Activated B cell treated with CpG ODN at 0.5 μM for 24 hours (primary cell): ENCODE measurements at regions not wholly inside any gene's neighbourhood (a gene's known extent, or its start where the extent isn't known, plus 50 kb on each side); places are given as distances from the start of the nearest gene placed in this dataset.
A peak's percentile ranks its signal among the peaks of the same experiment; 100 is the strongest.

ENCODE experiments used
- ATAC-seq: fragments of 200-7000 bp; cut with Tn5 transposase; one replicate; pipeline ENCODE4 v1.10.0; 2021; ENCODE audit warnings: low read depth, mild to moderate bottlenecking, moderate library complexity
- CTCF ChIA-PET: fragments of 350-600 bp; sonication (Branson Sonifier 250); formaldehyde crosslinking; loops from one replicate; lab custom pipeline; 2021; ENCODE audit warnings: antibody characterized with exemption; lab: Charles Lee
- POLR2A ChIA-PET: fragments of 350-600 bp; sonication (Branson Sonifier 250); formaldehyde crosslinking; loops from one replicate; lab custom pipeline; 2021; ENCODE audit warnings: antibody characterized with exemption; lab: Charles Lee
- DNase-seq: peaks from one replicate; pipeline ENCODE4 v3.0.0; 2022
- H3K27ac Mint-ChIP-seq: one replicate; pipeline ENCODE4 v1.8.0; 2020; ENCODE audit warnings: mixed read lengths
- H3K27me3 Mint-ChIP-seq: one replicate; pipeline ENCODE4 v1.8.0; 2021; ENCODE audit warnings: mixed read lengths
- H3K36me3 Mint-ChIP-seq: one replicate; pipeline ENCODE4 v1.8.0; 2021; ENCODE audit warnings: low read depth, mixed read lengths
- H3K4me1 Mint-ChIP-seq: one replicate; pipeline ENCODE4 v1.8.0; 2021; ENCODE audit warnings: mixed read lengths
- H3K4me3 Mint-ChIP-seq: one replicate; pipeline ENCODE4 v1.8.0; 2020; ENCODE audit warnings: mild to moderate bottlenecking, mixed read lengths
- H3K9me3 Mint-ChIP-seq: one replicate; pipeline ENCODE4 v1.8.0; 2020; ENCODE audit warnings: mixed read lengths
- intact Hi-C: fragments of 100-400 bp; cut with micrococcal nuclease; formaldehyde crosslinking; loops from one replicate; pipeline ENCODE4 v1.15.1; 2024
- TF ChIP-seq, protein P1 (sequence below): fragments of 200-600 bp; IDR thresholded peaks from one replicate; pipeline ENCODE4 v1.8.0; 2022; ENCODE audit warnings: antibody characterized with exemption, mild to moderate bottlenecking

GRCh38 chr5:114969482-114969881 is 200.2 kb downstream of the TRIM36 start:
- POLR2A ChIA-PET = no interaction called here
- Mint-ChIP-seq H3K27me3 (peaks cover 2% of the 10 kb centered on the region), H3K36me3 (no peaks in the 10 kb centered on the region), H3K4me3 (no peak overlapping the region), H3K4me1 (peaks cover 4% of the 10 kb centered on the region), H3K27ac (no peak overlapping the region), H3K9me3 (peaks cover 18% of the 10 kb centered on the region)
- TF ChIP-seq, protein P1, sequence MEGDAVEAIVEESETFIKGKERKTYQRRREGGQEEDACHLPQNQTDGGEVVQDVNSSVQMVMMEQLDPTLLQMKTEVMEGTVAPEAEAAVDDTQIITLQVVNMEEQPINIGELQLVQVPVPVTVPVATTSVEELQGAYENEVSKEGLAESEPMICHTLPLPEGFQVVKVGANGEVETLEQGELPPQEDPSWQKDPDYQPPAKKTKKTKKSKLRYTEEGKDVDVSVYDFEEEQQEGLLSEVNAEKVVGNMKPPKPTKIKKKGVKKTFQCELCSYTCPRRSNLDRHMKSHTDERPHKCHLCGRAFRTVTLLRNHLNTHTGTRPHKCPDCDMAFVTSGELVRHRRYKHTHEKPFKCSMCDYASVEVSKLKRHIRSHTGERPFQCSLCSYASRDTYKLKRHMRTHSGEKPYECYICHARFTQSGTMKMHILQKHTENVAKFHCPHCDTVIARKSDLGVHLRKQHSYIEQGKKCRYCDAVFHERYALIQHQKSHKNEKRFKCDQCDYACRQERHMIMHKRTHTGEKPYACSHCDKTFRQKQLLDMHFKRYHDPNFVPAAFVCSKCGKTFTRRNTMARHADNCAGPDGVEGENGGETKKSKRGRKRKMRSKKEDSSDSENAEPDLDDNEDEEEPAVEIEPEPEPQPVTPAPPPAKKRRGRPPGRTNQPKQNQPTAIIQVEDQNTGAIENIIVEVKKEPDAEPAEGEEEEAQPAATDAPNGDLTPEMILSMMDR = no peak
- ATAC-seq = no peak
- CTCF ChIA-PET = no interaction called here
- intact Hi-C loops = no loop called here
- no peak for DNase-seq

DNA sequence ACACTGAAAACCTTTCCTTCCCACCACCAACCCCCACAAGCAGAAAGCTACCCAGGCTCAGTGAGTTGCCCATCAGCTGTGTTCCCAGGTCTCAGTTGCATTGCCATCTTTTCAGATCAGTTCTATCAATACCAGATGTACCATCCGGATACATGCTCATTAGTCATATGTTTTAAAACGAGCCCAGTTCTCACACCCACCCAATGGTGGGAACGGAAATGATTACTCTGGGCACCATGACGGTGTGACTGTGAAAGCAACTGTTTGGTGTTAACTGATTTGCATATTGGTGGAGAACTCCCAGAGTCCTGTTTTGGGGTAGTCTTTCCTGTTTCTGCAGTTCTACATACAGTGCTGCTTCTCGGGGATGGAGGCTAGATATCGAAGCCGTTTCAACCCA is 212.3 kb downstream of the TRIM36 start:
- peak overlapping the region; percentile 5 for H3K27ac Mint-ChIP-seq
- ChIA-PET POLR2A (no interaction called here), CTCF (no interaction called here)
- DNase-seq = no peak
- ATAC-seq = peak; percentile 61
- H3K36me3 Mint-ChIP-seq = no peaks in the 10 kb centered on the region
- TF ChIP-seq, protein P1 = no peak
- no peak overlapping the region for H3K4me3 Mint-ChIP-seq
- peaks cover 7% of the 10 kb centered on the region for H3K9me3 Mint-ChIP-seq
- H3K4me1 Mint-ChIP-seq = peaks cover 36% of the 10 kb centered on the region
- H3K27me3 Mint-ChIP-seq = no peaks in the 10 kb centered on the region
- intact Hi-C loops = no loop called here

- no peak overlapping the region for H3K4me3 Mint-ChIP-seq
Measured at GRCh38 chr5:114953565-114953964, 216.1 kb downstream of the TRIM36 start.

GRCh38 chr5:114952876-114953275 is 216.8 kb downstream of the TRIM36 start:
- Mint-ChIP-seq H3K9me3 (peaks cover 7% of the 10 kb centered on the region), H3K4me1 (peaks cover 39% of the 10 kb centered on the region), H3K36me3 (no peaks in the 10 kb centered on the region), H3K27me3 (no peaks in the 10 kb centered on the region), H3K4me3 (no peak overlapping the region), H3K27ac (no peak overlapping the region)
- intact Hi-C loops = loop anchor here (5.0 kb wide), 1 partner anchor 1009 kb away; the partner anchor contains the start of gene LVRN
- POLR2A ChIA-PET = no interaction called here
- DNase-seq (no peak), ATAC-seq (no peak)
- CTCF ChIA-PET = no interaction called here
- TF ChIP-seq, protein P1 = no peak

More at GRCh38 chr5:114953565-114953964, 216.1 kb downstream of the TRIM36 start:
- TF ChIP-seq, protein P1 = no peak
- Mint-ChIP-seq H3K27me3 (no peaks in the 10 kb centered on the region), H3K27ac (peak overlapping the region; percentile 25), H3K4me1 (peaks cover 39% of the 10 kb centered on the region), H3K9me3 (peaks cover 7% of the 10 kb centered on the region), H3K36me3 (no peaks in the 10 kb centered on the region)
- no peak for DNase-seq
- peak; percentile 55 for ATAC-seq
- ChIA-PET POLR2A (no interaction called here), CTCF (no interaction called here)
- intact Hi-C loops = loop anchor here (5.0 kb wide), 1 partner anchor 1009 kb away; the partner anchor contains the start of gene LVRN

- intact Hi-C loops = loop anchor here (5.0 kb wide), 1 partner anchor 1013 kb away; the partner anchor contains the start of gene LVRN
- no peaks in the 10 kb centered on the region for H3K36me3 Mint-ChIP-seq
- ChIA-PET POLR2A (no interaction called here), CTCF (no interaction called here)
- TF ChIP-seq, protein P1 = no peak
- ATAC-seq = no peak
- no peak overlapping the region for H3K4me3 Mint-ChIP-seq
- H3K27ac Mint-ChIP-seq = no peak overlapping the region
- H3K27me3 Mint-ChIP-seq = no peaks in the 10 kb centered on the region
- no peak for DNase-seq
- H3K9me3 Mint-ChIP-seq = peaks cover 5% of the 10 kb centered on the region
- H3K4me1 Mint-ChIP-seq = peaks cover 27% of the 10 kb centered on the region
Measured at GRCh38 chr5:114949756-114950155, 220.0 kb downstream of the TRIM36 start.
